OCI-LY7 (cell line): ENCODE measurements at regions not wholly inside any gene's neighbourhood (a gene's known extent, or its start where the extent isn't known, plus 50 kb on each side); places are given as distances from the start of the nearest gene placed in this dataset.

Source experiments
- BruUV-seq: library from RNA; stranded (reverse); fragments of 400-500 nt; replicated peaks from 2 replicates; lab custom pipeline; 2021; lab: Mats Ljungman, UMichigan
- CTCF ChIA-PET: fragments of 300-600 bp; sonication (Branson Sonifier 250); formaldehyde crosslinking; loops from one replicate; lab custom pipeline; 2022; ENCODE audit warnings: antibody characterized with exemption; ENCODE audit not compliant: unreplicated experiment; lab: Charles Lee
- POLR2A ChIA-PET: fragments of 300-600 bp; sonication (Branson Sonifier 250); formaldehyde crosslinking; loops from one replicate; lab custom pipeline; 2022; ENCODE audit warnings: antibody characterized with exemption; lab: Charles Lee
- DNase-seq: peaks from one replicate; pipeline ENCODE4 v3.0.0-alpha.2; 2015; ENCODE audit warnings: low spot score
- H2AFZ ChIP-seq: fragments of 200-600 bp; sonication (generic), shearing (Covaris generic); 2 replicates; pipeline ENCODE4 v1.6.1; 2014; ENCODE audit warnings: mild to moderate bottlenecking, antibody characterized with exemption, low read length, moderate library complexity
- H3K27ac ChIP-seq: fragments of 200-600 bp; sonication (generic); 2 replicates; pipeline ENCODE4 v1.5.1; 2014; ENCODE audit warnings: mixed run types, low read depth, mild to moderate bottlenecking, moderate library complexity, low read length, inconsistent platforms; ENCODE audit not compliant: poor library complexity, severe bottlenecking
- H3K36me3 ChIP-seq: fragments of 200-600 bp; sonication (generic); 2 replicates; pipeline ENCODE4 v1.6.1; 2014; ENCODE audit warnings: mild to moderate bottlenecking, antibody characterized with exemption, low read length, moderate library complexity, mixed read lengths; ENCODE audit not compliant: insufficient read depth
- H3K4me1 ChIP-seq: fragments of 200-600 bp; sonication (generic); 2 replicates; pipeline ENCODE4 v1.5.1; 2014; ENCODE audit warnings: mild to moderate bottlenecking, low read length; ENCODE audit not compliant: insufficient read depth, poor library complexity, severe bottlenecking
- H3K4me2 ChIP-seq: fragments of 200-600 bp; sonication (generic); 2 replicates; pipeline ENCODE4 v1.6.1; 2014; ENCODE audit warnings: mild to moderate bottlenecking, low read length
- H3K4me3 ChIP-seq: fragments of 200-600 bp; sonication (generic); 2 replicates; pipeline ENCODE4 v1.5.1; 2014; ENCODE audit warnings: mild to moderate bottlenecking, low read depth, low read length; ENCODE audit not compliant: poor library complexity, severe bottlenecking
- H3K79me2 ChIP-seq: fragments of 200-600 bp; sonication (generic); 2 replicates; pipeline ENCODE4 v1.6.1; 2016; ENCODE audit warnings: low read depth, mild to moderate bottlenecking, low read length, moderate library complexity, mixed read lengths; ENCODE audit not compliant: insufficient read depth
- H3K9me2 ChIP-seq: fragments of 200-600 bp; sonication (generic); 2 replicates; pipeline ENCODE4 v1.6.1; 2016; ENCODE audit warnings: mild to moderate bottlenecking, low read length, mixed read lengths; ENCODE audit not compliant: insufficient read depth
- H3K9me3 ChIP-seq: fragments of 200-600 bp; sonication (generic); 2 replicates; pipeline ENCODE4 v1.6.1; 2014; ENCODE audit warnings: mild to moderate bottlenecking, mixed run types, low read length, mixed read lengths
- H4K20me1 ChIP-seq: fragments of 200-600 bp; sonication (generic); 2 replicates; pipeline ENCODE4 v1.6.1; 2014; ENCODE audit warnings: mild to moderate bottlenecking, antibody characterized with exemption, low read length, moderate library complexity, mixed read lengths; ENCODE audit not compliant: insufficient read depth
- CTCF ChIP-seq: fragments of 200-600 bp; sonication (generic); conservative IDR thresholded peaks from 2 replicates; pipeline ENCODE4 v1.5.1; 2014; ENCODE audit warnings: mild to moderate bottlenecking, antibody characterized with exemption, low read length, moderate library complexity, mixed read lengths
- EZH2phosphoT487 ChIP-seq: fragments of 200-600 bp; sonication (generic); IDR thresholded peaks from 2 replicates; pipeline ENCODE4 v1.6.1; 2018; ENCODE audit warnings: low read depth, borderline replicate concordance, mild to moderate bottlenecking, mixed run types, antibody characterized with exemption, low read length, moderate library complexity, mixed read lengths
- intact Hi-C: fragments of 100-400 bp; cut with micrococcal nuclease; formaldehyde crosslinking; loops from one replicate; pipeline ENCODE4 v1.10.0; 2022; ENCODE audit not compliant: unreplicated experiment

GRCh38 chr13:23985839-23986238 is 88.5 kb upstream of the C1QTNF9B start:
- Histone ChIP-seq H3K4me3 (no peak overlapping the region), H3K79me2 (no peaks in the 10 kb centered on the region), H3K4me1 (no peaks in the 10 kb centered on the region), H3K4me2 (no peak overlapping the region), H3K36me3 (no peaks in the 10 kb centered on the region), H4K20me1 (no peaks in the 10 kb centered on the region), H3K27ac (no peak overlapping the region), H3K9me2 (no peaks in the 10 kb centered on the region), H3K9me3 (no peaks in the 10 kb centered on the region), H2AFZ (no peak overlapping the region)
- ChIA-PET POLR2A (no interaction called here), CTCF (no interaction called here)
- intact Hi-C loops = no loop called here
- BruUV-seq = no TSS peak
- DNase-seq = no peak
- TF ChIP-seq CTCF (no peak), EZH2phosphoT487 (no peak)

GRCh38 chr13:23986619-23987018 is 89.3 kb upstream of the C1QTNF9B start:
- no peak for TF ChIP-seq CTCF
- Histone ChIP-seq H3K27ac (no peak overlapping the region), H3K9me3 (no peaks in the 10 kb centered on the region), H3K79me2 (no peaks in the 10 kb centered on the region), H3K9me2 (no peaks in the 10 kb centered on the region), H2AFZ (no peak overlapping the region), H3K4me2 (no peak overlapping the region), H4K20me1 (no peaks in the 10 kb centered on the region), H3K4me1 (no peaks in the 10 kb centered on the region), H3K4me3 (no peak overlapping the region), H3K36me3 (no peaks in the 10 kb centered on the region)
- intact Hi-C loops = no loop called here
- no peak for DNase-seq
- BruUV-seq = no TSS peak
- ChIA-PET CTCF (no interaction called here), POLR2A (no interaction called here)

- Histone ChIP-seq H3K9me3 (no peaks in the 10 kb centered on the region), H4K20me1 (no peaks in the 10 kb centered on the region), H3K79me2 (no peaks in the 10 kb centered on the region), H2AFZ (no peak overlapping the region), H3K4me1 (no peaks in the 10 kb centered on the region), H3K4me2 (no peak overlapping the region), H3K9me2 (no peaks in the 10 kb centered on the region), H3K4me3 (no peak overlapping the region), H3K36me3 (no peaks in the 10 kb centered on the region), H3K27ac (no peak overlapping the region)
- no TSS peak for BruUV-seq
- CTCF ChIA-PET = no interaction called here
- intact Hi-C loops = no loop called here
- TF ChIP-seq CTCF = no peak
- TF ChIP-seq EZH2phosphoT487 = no peak
- POLR2A ChIA-PET = no interaction called here
- no peak for DNase-seq
These were observed 90.1 kb upstream of the C1QTNF9B start for GRCh38 chr13:23987331-23987894.
